ENCODE measurements at regions not wholly inside any gene's neighbourhood (a gene's known extent, or its start where the extent isn't known, plus 50 kb on each side); places are given as distances from the start of the nearest gene placed in this dataset.
"Not testable (repeated sequence)": the region's sequence is repeated elsewhere in the genome, so short reads cannot be mapped to it uniquely, and the experiment has no call there.

- no peak overlapping the region for H3K4me3 ChIP-seq (replicated peaks; ENCODE audit: low read depth, low read length)
- TF ChIP-seq, protein P1, sequence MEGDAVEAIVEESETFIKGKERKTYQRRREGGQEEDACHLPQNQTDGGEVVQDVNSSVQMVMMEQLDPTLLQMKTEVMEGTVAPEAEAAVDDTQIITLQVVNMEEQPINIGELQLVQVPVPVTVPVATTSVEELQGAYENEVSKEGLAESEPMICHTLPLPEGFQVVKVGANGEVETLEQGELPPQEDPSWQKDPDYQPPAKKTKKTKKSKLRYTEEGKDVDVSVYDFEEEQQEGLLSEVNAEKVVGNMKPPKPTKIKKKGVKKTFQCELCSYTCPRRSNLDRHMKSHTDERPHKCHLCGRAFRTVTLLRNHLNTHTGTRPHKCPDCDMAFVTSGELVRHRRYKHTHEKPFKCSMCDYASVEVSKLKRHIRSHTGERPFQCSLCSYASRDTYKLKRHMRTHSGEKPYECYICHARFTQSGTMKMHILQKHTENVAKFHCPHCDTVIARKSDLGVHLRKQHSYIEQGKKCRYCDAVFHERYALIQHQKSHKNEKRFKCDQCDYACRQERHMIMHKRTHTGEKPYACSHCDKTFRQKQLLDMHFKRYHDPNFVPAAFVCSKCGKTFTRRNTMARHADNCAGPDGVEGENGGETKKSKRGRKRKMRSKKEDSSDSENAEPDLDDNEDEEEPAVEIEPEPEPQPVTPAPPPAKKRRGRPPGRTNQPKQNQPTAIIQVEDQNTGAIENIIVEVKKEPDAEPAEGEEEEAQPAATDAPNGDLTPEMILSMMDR (IDR thresholded peaks at IDR 0.05; ENCODE audit: low read depth, low read length, missing control alignments): no peak
- no peak for DNase-seq (ENCODE audit: extremely low read depth, low read depth)
Measured at GRCh38 chr4:146112389-146112788, 63.1 kb upstream of the LSM6 start.

DNA sequence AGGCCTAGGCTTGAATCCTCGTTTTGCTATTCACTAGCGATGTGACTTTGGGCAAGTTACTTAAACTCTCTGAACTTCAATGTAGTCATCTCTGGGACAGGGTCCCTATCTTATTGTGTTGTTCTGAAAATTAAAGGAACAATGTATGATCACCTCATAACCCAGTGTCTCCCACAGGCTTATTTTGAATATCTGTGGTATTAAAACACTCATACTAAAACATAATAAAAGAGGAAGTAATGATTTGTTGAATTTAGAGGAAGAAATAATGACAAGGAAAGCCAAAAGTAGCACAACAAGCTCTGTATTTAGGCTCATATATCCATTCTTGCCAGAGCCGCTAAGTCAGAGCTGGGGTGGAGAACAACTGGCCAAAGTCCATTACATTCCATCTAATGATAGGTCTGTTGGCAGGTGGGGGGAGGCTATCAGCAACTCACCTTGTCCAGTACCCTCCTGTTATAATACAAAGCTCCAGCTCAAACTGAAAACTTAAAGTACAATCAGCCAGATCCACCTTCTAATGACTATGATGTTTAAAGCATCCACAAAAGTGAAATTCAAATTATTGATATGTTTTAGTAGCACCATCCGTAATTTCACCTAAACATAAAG is 64.5 kb upstream of the LSM6 start:
- DNase-seq (ENCODE audit: extremely low read depth, low read depth): no peak
- TF ChIP-seq, protein P1 (IDR thresholded peaks at IDR 0.05; ENCODE audit: low read depth, low read length, missing control alignments): no peak
- no peak overlapping the region for H3K4me3 ChIP-seq (replicated peaks; ENCODE audit: low read depth, low read length)

DNA sequence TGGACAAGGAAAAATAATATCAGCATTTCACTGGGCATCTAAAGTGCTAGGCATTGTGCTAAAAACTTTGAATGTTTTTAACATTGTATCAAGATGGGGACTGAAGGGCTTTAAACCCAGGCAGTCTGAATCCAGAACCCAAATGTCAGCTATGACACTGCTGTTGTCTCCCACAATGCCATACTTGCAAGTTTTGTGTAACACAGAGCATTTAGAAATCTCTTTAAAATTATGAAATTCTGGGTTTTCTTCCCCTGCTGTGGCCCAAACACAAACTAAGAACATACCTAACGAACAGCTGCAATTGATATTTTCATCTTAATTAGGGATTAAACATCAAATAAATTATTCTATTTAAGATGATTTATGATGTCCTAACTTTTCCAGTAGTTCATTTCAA is 66.8 kb upstream of the LSM6 start:
- DNase-seq (ENCODE audit: extremely low read depth, low read depth): no peak
- TF ChIP-seq, protein P1 (IDR thresholded peaks at IDR 0.05; ENCODE audit: low read depth, low read length, missing control alignments): no peak
- no peak overlapping the region for H3K4me3 ChIP-seq (replicated peaks; ENCODE audit: low read depth, low read length)

GRCh38 chr4:146107587-146108240 is 67.8 kb upstream of the LSM6 start:
- no peak for DNase-seq (ENCODE audit: extremely low read depth, low read depth)
- TF ChIP-seq, protein P1 (IDR thresholded peaks at IDR 0.05; ENCODE audit: low read depth, low read length, missing control alignments): no peak
- H3K4me3 ChIP-seq (replicated peaks; ENCODE audit: low read depth, low read length): no peak overlapping the region

DNA sequence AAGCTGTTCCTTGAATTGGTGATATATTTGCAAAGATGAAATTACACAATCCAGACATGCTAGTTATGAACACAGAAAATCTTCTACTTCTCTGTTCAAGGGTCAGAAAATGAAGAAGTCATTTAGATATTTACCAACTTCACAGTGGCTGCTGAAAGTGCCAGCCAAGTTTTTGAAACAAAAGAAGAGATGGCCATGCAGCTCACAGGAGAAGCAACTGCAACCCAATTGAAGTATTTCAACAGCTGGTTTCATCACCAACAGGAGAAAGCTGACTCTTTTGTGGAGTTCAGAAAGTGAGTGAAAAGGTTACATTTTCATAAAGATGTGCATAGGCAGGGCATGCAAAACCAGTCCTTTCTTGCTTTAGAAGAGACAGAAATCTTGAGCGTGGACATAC is 70.1 kb upstream of the LSM6 start:
- no peak overlapping the region for H3K4me3 ChIP-seq (replicated peaks; ENCODE audit: low read depth, low read length)
- TF ChIP-seq, protein P1 (IDR thresholded peaks at IDR 0.05; ENCODE audit: low read depth, low read length, missing control alignments): no peak
- DNase-seq (ENCODE audit: extremely low read depth, low read depth): no peak

DNA sequence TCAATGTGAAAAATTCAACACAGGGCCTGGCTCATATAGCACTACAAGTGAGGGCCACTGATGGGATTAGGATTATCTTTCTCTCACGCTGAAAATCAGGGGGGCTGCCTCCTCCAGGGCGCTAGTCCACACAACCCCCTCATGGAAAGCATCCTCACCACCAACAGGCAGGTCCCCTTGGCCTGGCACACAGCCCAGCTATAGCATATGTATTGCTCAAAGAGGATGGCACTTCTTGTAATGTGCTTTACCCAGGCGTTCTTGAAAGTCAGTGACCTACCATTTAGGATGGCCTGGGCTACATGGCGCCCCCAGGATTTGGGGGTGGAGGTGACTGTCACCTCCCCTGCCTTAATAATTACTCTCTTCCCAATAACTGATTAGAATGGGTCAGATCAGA is 71.0 kb upstream of the LSM6 start:
- no peak overlapping the region for H3K4me3 ChIP-seq (replicated peaks; ENCODE audit: low read depth, low read length)
- no peak for DNase-seq (ENCODE audit: extremely low read depth, low read depth)
- TF ChIP-seq, protein P1 (IDR thresholded peaks at IDR 0.05; ENCODE audit: low read depth, low read length, missing control alignments): no peak

DNA sequence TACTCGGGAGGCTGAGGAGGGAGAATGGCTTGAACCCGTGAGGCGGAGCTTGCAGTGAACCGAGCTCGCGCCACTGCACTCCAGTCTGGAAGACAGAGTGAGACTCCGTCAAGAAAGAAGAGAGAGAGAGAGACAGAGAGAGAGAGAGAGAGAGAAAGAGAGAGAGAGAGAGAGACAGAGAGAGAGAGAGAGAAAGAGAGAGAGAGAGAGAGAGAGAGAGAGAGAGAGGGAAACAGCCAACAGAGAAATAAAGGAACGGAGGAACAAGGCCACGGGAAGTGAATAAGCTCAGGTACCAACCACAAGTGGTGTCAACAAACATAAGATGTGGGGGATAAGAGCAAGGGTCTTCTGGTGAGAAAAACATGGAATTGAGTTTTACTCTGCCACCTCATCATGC is 71.5 kb upstream of the LSM6 start:
- H3K4me3 ChIP-seq (replicated peaks; ENCODE audit: low read depth, low read length); DNase-seq (ENCODE audit: extremely low read depth, low read depth): not testable (repeated sequence)

Measured in HFF-Myc (cell line).